Muscle layer of colon (tissue), 2 donors: ENCODE measurements at regions not wholly inside any gene's neighbourhood (a gene's known extent, or its start where the extent isn't known, plus 50 kb on each side); places are given as distances from the start of the nearest gene placed in this dataset.

Experiments used
- H3K27ac ChIP-seq: one replicate; pipeline ENCODE4 v1.7.0; 2013; ENCODE audit warnings: low read depth, mild to moderate bottlenecking, low read length, moderate library complexity
- H3K27me3 ChIP-seq, 2 donors: one replicate each; pipeline ENCODE4 v1.7.0; 2013; ENCODE audit warnings: low read length in 2 of 2, mild to moderate bottlenecking in 2 of 2; ENCODE audit not compliant: insufficient read depth in 2 of 2, control insufficient read depth in 1 of 2
- H3K36me3 ChIP-seq: one replicate; pipeline ENCODE4 v1.7.0; 2013; ENCODE audit warnings: mild to moderate bottlenecking, low read length; ENCODE audit not compliant: insufficient read depth
- H3K4me1 ChIP-seq: one replicate; pipeline ENCODE4 v1.7.0; 2013; ENCODE audit warnings: mild to moderate bottlenecking, low read length; ENCODE audit not compliant: insufficient read depth
- H3K4me3 ChIP-seq, 2 donors: one replicate each; pipeline ENCODE4 v1.7.0; 2013; ENCODE audit warnings: low read length in 2 of 2, low read depth in 1 of 2, mild to moderate bottlenecking in 1 of 2, moderate library complexity in 1 of 2
- H3K9ac ChIP-seq: one replicate; pipeline ENCODE4 v1.7.0; 2013; ENCODE audit warnings: low read length
- H3K9me3 ChIP-seq: one replicate; pipeline ENCODE4 v1.7.0; 2013; ENCODE audit warnings: mild to moderate bottlenecking, low read length
- donor health status: abdominal sarcoma.
- donor health status: Adenocarcinoma of cecum.

DNA sequence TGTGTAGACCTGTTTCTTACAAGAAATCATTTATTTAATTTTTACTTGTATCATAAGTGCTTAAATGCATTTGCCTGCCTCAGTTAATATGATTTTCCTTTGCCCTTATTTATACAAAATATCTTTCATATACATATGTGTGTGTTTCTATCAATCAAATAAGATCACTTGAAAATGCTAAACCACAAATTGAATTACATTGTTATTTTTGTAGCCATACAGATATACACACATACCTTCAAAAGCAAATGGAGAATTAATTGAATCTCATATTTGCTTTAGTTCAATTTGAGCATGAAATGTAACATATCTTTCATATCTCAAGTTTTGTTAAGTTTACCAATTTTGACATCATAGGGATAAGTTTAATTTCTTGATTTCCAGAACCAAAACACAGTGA is 755.8 kb upstream of the PIK3C3 start:
- Histone ChIP-seq H3K9me3 (no peaks in the 10 kb centered on the region), H3K4me3 (no peak overlapping the region), H3K4me1 (no peaks in the 10 kb centered on the region), H3K27me3 (no peaks in the 10 kb centered on the region), H3K9ac (no peak overlapping the region), H3K27ac (no peak overlapping the region), H3K36me3 (no peaks in the 10 kb centered on the region)

- Histone ChIP-seq H3K36me3 (no peaks in the 10 kb centered on the region), H3K9me3 (no peaks in the 10 kb centered on the region), H3K9ac (no peak overlapping the region), H3K27ac (no peak overlapping the region), H3K4me3 (no peak overlapping the region), H3K27me3 (no peaks in the 10 kb centered on the region), H3K4me1 (no peaks in the 10 kb centered on the region)
Measured at GRCh38 chr18:41197967-41198366, 757.1 kb upstream of the PIK3C3 start.

- Histone ChIP-seq H3K36me3 (no peaks in the 10 kb centered on the region), H3K4me1 (no peaks in the 10 kb centered on the region), H3K4me3 (no peak overlapping the region), H3K27ac (no peak overlapping the region), H3K27me3 (no peaks in the 10 kb centered on the region), H3K9ac (no peak overlapping the region), H3K9me3 (no peaks in the 10 kb centered on the region)
Measured at GRCh38 chr18:41170346-41170745, 784.7 kb upstream of the PIK3C3 start.

GRCh38 chr18:41165625-41166024 is 789.4 kb upstream of the PIK3C3 start:
- Histone ChIP-seq H3K9me3 (no peaks in the 10 kb centered on the region), H3K36me3 (no peaks in the 10 kb centered on the region)

DNA sequence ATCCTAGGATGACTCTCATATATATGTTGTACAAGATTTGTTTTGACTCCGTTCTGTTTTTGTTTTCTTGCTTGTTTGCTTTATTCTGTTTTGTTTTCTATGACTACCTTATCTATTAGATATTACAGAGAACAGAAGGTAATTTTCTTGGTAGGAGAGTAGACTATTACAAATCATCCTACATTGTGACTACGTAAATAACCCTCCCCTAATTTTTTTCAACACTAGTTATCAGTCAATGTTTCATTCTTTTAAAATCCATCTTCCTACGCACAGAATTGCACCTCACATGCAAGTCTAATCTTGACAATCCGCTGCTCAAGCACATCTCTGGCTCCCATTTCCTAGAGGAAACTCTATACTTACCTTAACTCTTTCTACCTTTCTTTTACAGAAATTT is 792.3 kb upstream of the PIK3C3 start:
- H3K36me3 ChIP-seq, result no peaks in the 10 kb centered on the region
- no peak overlapping the region for H3K9ac ChIP-seq
- H3K9me3 ChIP-seq, result no peaks in the 10 kb centered on the region
- no peak overlapping the region for H3K4me3 ChIP-seq
- no peaks in the 10 kb centered on the region for H3K4me1 ChIP-seq
- no peaks in the 10 kb centered on the region for H3K27me3 ChIP-seq
- no peak overlapping the region for H3K27ac ChIP-seq

More at GRCh38 chr18:41165625-41166024, 789.4 kb upstream of the PIK3C3 start:
- H3K27me3 ChIP-seq, result no peaks in the 10 kb centered on the region
- H3K9ac ChIP-seq, result no peak overlapping the region
- no peak overlapping the region for H3K27ac ChIP-seq
- H3K4me3 ChIP-seq, result no peak overlapping the region
- H3K4me1 ChIP-seq, result no peaks in the 10 kb centered on the region

- no peak overlapping the region for H3K27ac ChIP-seq
- H3K9ac ChIP-seq, result no peak overlapping the region
- H3K27me3 ChIP-seq, result no peaks in the 10 kb centered on the region
- no peaks in the 10 kb centered on the region for H3K36me3 ChIP-seq
- H3K4me3 ChIP-seq, result no peak overlapping the region
- H3K9me3 ChIP-seq, result no peaks in the 10 kb centered on the region
- H3K4me1 ChIP-seq, result no peaks in the 10 kb centered on the region
Measured at GRCh38 chr18:41162191-41162590, 792.8 kb upstream of the PIK3C3 start.

- no peak overlapping the region for H3K4me3 ChIP-seq
- H3K9ac ChIP-seq, result no peak overlapping the region
- H3K27ac ChIP-seq, result no peak overlapping the region
- H3K9me3 ChIP-seq, result no peaks in the 10 kb centered on the region
- no peaks in the 10 kb centered on the region for H3K4me1 ChIP-seq
- no peaks in the 10 kb centered on the region for H3K27me3 ChIP-seq
- H3K36me3 ChIP-seq, result no peaks in the 10 kb centered on the region
Measured at GRCh38 chr18:41155910-41156851, 798.9 kb upstream of the PIK3C3 start.

- no peaks in the 10 kb centered on the region for H3K36me3 ChIP-seq
- H3K4me1 ChIP-seq, result no peaks in the 10 kb centered on the region
- no peaks in the 10 kb centered on the region for H3K9me3 ChIP-seq
- no peaks in the 10 kb centered on the region for H3K27me3 ChIP-seq
- no peak overlapping the region for H3K4me3 ChIP-seq
- H3K9ac ChIP-seq, result no peak overlapping the region
- no peak overlapping the region for H3K27ac ChIP-seq
Measured at GRCh38 chr18:41155025-41155424, 800.0 kb upstream of the PIK3C3 start.

DNA sequence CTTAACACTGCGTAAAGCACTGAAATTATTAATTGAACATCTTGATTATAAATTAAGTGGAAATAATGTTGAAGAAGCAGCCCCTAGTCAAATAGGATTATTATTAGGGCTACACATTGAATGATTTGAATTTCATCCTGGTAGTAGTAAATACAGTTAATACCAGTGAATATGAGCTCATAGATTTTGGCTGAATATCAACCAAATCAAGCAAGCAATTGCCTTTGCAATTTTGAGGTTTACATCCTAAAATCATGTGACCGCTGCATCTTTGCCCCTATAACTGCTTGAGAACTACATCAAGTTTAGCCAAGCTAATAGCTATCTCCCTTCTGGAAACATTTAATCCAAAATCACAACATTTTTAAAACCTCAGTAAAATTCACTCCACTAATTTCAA is 801.2 kb upstream of the PIK3C3 start:
- H3K4me1 ChIP-seq, result no peaks in the 10 kb centered on the region
- no peaks in the 10 kb centered on the region for H3K9me3 ChIP-seq
- no peaks in the 10 kb centered on the region for H3K27me3 ChIP-seq
- no peak overlapping the region for H3K27ac ChIP-seq
- H3K36me3 ChIP-seq, result no peaks in the 10 kb centered on the region
- H3K9ac ChIP-seq, result no peak overlapping the region
- H3K4me3 ChIP-seq, result no peak overlapping the region

GRCh38 chr18:41150316-41150715 is 804.7 kb upstream of the PIK3C3 start:
- Histone ChIP-seq H3K27ac (no peak overlapping the region), H3K27me3 (no peaks in the 10 kb centered on the region), H3K36me3 (no peaks in the 10 kb centered on the region), H3K9me3 (no peaks in the 10 kb centered on the region), H3K9ac (no peak overlapping the region), H3K4me3 (no peak overlapping the region), H3K4me1 (no peaks in the 10 kb centered on the region)

DNA sequence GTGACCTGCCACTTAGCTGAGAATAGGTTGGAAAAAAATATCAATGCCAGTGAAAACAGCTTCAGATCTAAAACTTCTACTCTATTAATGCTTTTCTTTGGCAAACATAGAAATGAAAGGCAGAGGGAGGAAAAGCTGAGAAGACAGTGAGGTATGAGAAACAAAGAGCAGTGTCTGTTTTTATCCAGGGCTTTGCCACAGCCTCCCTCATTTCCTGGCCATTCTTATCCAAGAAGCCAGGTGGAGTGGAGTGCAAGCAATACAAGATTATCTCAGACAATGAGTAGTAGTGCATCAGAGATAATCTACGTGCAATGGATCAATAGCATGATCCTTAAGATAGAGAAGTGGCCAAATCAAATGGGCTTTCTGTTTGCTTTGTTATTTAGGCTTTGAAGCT is 808.7 kb upstream of the PIK3C3 start:
- Histone ChIP-seq H3K27me3 (no peaks in the 10 kb centered on the region), H3K9ac (no peak overlapping the region), H3K36me3 (no peaks in the 10 kb centered on the region), H3K4me3 (no peak overlapping the region), H3K27ac (no peak overlapping the region), H3K4me1 (no peaks in the 10 kb centered on the region), H3K9me3 (no peaks in the 10 kb centered on the region)

GRCh38 chr18:41145516-41145915 is 809.5 kb upstream of the PIK3C3 start:
- H3K4me3 ChIP-seq, result no peak overlapping the region
- H3K9me3 ChIP-seq, result no peaks in the 10 kb centered on the region
- H3K27me3 ChIP-seq, result no peaks in the 10 kb centered on the region
- H3K27ac ChIP-seq, result no peak overlapping the region
- H3K36me3 ChIP-seq, result no peaks in the 10 kb centered on the region
- no peaks in the 10 kb centered on the region for H3K4me1 ChIP-seq
- H3K9ac ChIP-seq, result no peak overlapping the region
